Testis (tissue), 2 donors: ENCODE measurements at regions not wholly inside any gene's neighbourhood (a gene's known extent, or its start where the extent isn't known, plus 50 kb on each side); places are given as distances from the start of the nearest gene placed in this dataset.

Experiments used
- DNase-seq: peaks from one replicate; pipeline ENCODE4 v3.0.0-alpha.2; 2019
- H3K27ac ChIP-seq, 2 donors: fragments of 200-600 bp; sonication (generic); one replicate each; pipeline ENCODE4 v1.5.1; 2019
- H3K27me3 ChIP-seq: fragments of 200-600 bp; sonication (generic); one replicate; pipeline ENCODE4 v1.5.1; 2019
- H3K36me3 ChIP-seq: fragments of 200-600 bp; sonication (generic); one replicate; pipeline ENCODE4 v1.5.1; 2017; ENCODE audit warnings: low read depth; ENCODE audit errors: missing control alignments
- H3K4me1 ChIP-seq: fragments of 200-600 bp; sonication (generic); one replicate; pipeline ENCODE4 v1.5.1; 2019
- H3K4me3 ChIP-seq, 2 donors: fragments of 200-600 bp; sonication (generic); one replicate each; pipeline ENCODE4 v1.5.1; 2017 to 2019
- H3K9me3 ChIP-seq: fragments of 200-600 bp; sonication (generic); one replicate; pipeline ENCODE4 v1.5.1; 2017
- CTCF ChIP-seq, 3 experiments: fragments of 450-650 bp in 2 of 3; fragments of 200-600 bp in 1 of 3; sonication (generic) in 1 of 3; IDR thresholded peaks; one replicate each; pipeline ENCODE4 v1.5.1; 2016 to 2019; ENCODE audit warnings: antibody characterized with exemption in 3 of 3, mild to moderate bottlenecking in 2 of 3, moderate library complexity in 1 of 3
- POLR2A ChIP-seq: fragments of 450-650 bp; IDR thresholded peaks from one replicate; pipeline ENCODE4 v1.6.1; 2017; ENCODE audit warnings: antibody characterized with exemption, mild to moderate bottlenecking, moderate library complexity
- WGBS, 2 donors: methylation state at CpG; one replicate each; pipeline ENCODE4 v1.1.5; 2018; 5-methylcytosine and 5-hydroxymethylcytosine counted together
- intact Hi-C: fragments of 100-400 bp; cut with DNase I; formaldehyde crosslinking; loops from one replicate; pipeline ENCODE4 v1.15.1; 2023; ENCODE audit warnings: low total_unique reads

- no peaks in the 10 kb centered on the region for H3K4me1 ChIP-seq
- H3K9me3 ChIP-seq, result no peaks in the 10 kb centered on the region
- TF ChIP-seq CTCF (IDR thresholded peaks at IDR 0.05) (no peak), POLR2A (no peak)
- H3K27me3 ChIP-seq, result no peaks in the 10 kb centered on the region
- intact Hi-C loops, result no loop called here
- DNase-seq, result no peak
- H3K36me3 ChIP-seq, result no peaks in the 10 kb centered on the region
- WGBS, 2 donors, result 93 to 94% methylated on average over 9 of the region's 9 CpGs
- H3K27ac ChIP-seq, result no peak overlapping the region
- no peak overlapping the region for H3K4me3 ChIP-seq
Observed at GRCh38 chr1:30068787-30069472, 654.5 kb downstream of the MATN1 start.

DNA sequence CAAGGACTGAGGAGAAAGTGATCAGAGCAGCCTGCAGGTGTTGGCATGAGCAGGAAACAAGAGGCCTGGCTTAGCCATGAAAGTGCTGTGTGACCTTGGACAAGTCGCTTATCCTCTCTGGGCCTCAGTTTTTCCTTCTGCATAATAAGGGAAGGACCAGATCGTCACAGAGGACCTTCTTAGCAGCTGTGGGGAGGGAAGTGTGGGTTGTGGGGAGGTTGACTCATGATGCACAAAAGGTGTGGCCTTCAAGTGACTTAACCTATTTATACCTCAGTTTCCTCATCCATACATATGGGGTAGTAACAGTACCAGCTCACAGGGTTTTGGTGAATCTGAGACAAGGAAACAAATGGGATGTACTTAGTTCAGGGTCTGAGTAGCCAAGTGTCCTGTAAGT lies 658.8 kb downstream of the MATN1 start:
- DNase-seq, result no peak
- Histone ChIP-seq H3K4me3 (no peak overlapping the region), H3K4me1 (no peaks in the 10 kb centered on the region), H3K27me3 (no peaks in the 10 kb centered on the region), H3K9me3 (no peaks in the 10 kb centered on the region), H3K36me3 (no peaks in the 10 kb centered on the region), H3K27ac (no peak overlapping the region)
- intact Hi-C loops, result no loop called here
- WGBS, 2 donors, result 56 to 75% methylated on average over 2 of the region's 2 CpGs
- no peak for TF ChIP-seq CTCF (IDR thresholded peaks at IDR 0.05)
- TF ChIP-seq POLR2A, result no peak

- Histone ChIP-seq H3K27me3 (no peaks in the 10 kb centered on the region), H3K4me3 (no peak overlapping the region), H3K4me1 (no peaks in the 10 kb centered on the region), H3K36me3 (no peaks in the 10 kb centered on the region), H3K27ac (no peak overlapping the region), H3K9me3 (no peaks in the 10 kb centered on the region)
- 80 to 89% methylated on average over 7 of the region's 7 CpGs for WGBS, 2 donors
- no peak for DNase-seq
- no peak for TF ChIP-seq CTCF (IDR thresholded peaks at IDR 0.05)
- no peak for TF ChIP-seq POLR2A
- intact Hi-C loops, result no loop called here
Observed at GRCh38 chr1:30063621-30064280, 659.6 kb downstream of the MATN1 start.

DNA sequence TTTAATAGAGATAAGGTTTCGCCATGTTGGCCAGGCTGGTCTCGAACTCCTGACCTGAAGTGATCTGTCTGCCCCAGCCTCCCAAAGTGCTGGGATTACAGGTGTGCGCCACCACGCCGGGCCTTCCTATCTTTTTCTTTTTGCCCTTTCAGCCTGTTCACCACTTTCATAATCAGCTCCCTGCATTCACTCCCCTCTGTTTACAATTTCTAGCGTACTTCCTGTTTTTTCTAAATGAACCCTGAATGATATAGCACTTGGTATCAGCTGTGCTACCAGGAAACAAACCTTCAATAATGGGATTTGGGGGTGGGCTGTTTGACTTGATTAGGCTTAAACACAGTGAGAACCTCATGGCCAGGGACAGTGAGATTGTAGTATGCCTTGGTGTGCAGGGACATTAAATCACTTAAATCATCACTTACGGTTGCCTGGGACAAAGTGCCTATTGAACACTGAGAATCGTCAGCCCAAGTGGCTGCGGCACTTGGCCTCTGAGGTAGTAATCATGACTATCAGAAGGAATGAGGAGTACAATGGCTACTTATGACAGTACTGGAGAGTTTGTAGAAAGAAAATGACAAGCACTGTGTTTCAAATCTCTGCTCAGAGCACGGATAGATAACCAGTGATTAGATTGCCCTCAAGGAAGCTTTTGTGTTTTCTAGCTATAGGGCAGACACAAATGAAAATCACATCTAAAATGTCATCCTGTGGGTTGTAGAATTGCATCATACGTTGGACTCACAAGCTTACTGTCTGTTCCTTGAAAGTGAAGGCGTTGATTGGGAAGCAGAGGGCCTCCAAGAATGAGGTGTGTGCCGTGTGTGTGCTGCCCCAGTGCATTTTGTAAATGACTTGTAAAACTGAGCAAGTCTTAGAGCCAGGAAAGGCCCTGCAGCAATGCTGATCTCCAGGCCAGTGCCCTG lies 661.8 kb downstream of the MATN1 start:
- no peaks in the 10 kb centered on the region for H3K4me1 ChIP-seq
- H3K27ac ChIP-seq, result no peak overlapping the region
- no peaks in the 10 kb centered on the region for H3K9me3 ChIP-seq
- DNase-seq, result no peak
- H3K27me3 ChIP-seq, result no peaks in the 10 kb centered on the region
- H3K4me3 ChIP-seq, result no peak overlapping the region
- TF ChIP-seq POLR2A (no peak), CTCF (IDR thresholded peaks at IDR 0.05) (no peak)
- H3K36me3 ChIP-seq, result no peaks in the 10 kb centered on the region
- 65 to 80% methylated on average over 13 of the region's 13 CpGs for WGBS, 2 donors
- intact Hi-C loops, result no loop called here
